ENCODE measurements at regions not wholly inside any gene's neighbourhood (a gene's known extent, or its start where the extent isn't known, plus 50 kb on each side); places are given as distances from the start of the nearest gene placed in this dataset.

- TF ChIP-seq CSRNP3 (CRISPR knock-in tag; IDR thresholded peaks at IDR 0.05) (no peak), ISL1 (CRISPR knock-in tag; IDR thresholded peaks at IDR 0.05) (peak; percentile 32), CSDC2 (CRISPR knock-in tag; IDR thresholded peaks at IDR 0.05) (no peak), ESRRG (CRISPR knock-in tag; IDR thresholded peaks at IDR 0.05) (no peak)
- ATAC-seq: peak; percentile 95
These were observed 298.2 kb downstream of the CDCA7 start for GRCh38 chr2:173652767-173653431.

GRCh38 chr2:173653432-173653805 lies 298.7 kb downstream of the CDCA7 start:
- TF ChIP-seq SNAI2 (CRISPR knock-in tag; IDR thresholded peaks at IDR 0.05) (no peak), CSDC2 (CRISPR knock-in tag; IDR thresholded peaks at IDR 0.05) (no peak), OSR1 (CRISPR knock-in tag; IDR thresholded peaks at IDR 0.05) (no peak), BACH2 (CRISPR knock-in tag; IDR thresholded peaks at IDR 0.05; ENCODE audit: borderline replicate concordance) (no peak)
- no peak for ATAC-seq

- TF ChIP-seq, protein P1, sequence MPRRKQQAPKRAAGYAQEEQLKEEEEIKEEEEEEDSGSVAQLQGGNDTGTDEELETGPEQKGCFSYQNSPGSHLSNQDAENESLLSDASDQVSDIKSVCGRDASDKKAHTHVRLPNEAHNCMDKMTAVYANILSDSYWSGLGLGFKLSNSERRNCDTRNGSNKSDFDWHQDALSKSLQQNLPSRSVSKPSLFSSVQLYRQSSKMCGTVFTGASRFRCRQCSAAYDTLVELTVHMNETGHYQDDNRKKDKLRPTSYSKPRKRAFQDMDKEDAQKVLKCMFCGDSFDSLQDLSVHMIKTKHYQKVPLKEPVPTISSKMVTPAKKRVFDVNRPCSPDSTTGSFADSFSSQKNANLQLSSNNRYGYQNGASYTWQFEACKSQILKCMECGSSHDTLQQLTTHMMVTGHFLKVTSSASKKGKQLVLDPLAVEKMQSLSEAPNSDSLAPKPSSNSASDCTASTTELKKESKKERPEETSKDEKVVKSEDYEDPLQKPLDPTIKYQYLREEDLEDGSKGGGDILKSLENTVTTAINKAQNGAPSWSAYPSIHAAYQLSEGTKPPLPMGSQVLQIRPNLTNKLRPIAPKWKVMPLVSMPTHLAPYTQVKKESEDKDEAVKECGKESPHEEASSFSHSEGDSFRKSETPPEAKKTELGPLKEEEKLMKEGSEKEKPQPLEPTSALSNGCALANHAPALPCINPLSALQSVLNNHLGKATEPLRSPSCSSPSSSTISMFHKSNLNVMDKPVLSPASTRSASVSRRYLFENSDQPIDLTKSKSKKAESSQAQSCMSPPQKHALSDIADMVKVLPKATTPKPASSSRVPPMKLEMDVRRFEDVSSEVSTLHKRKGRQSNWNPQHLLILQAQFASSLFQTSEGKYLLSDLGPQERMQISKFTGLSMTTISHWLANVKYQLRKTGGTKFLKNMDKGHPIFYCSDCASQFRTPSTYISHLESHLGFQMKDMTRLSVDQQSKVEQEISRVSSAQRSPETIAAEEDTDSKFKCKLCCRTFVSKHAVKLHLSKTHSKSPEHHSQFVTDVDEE (CRISPR knock-in tag; IDR thresholded peaks at IDR 0.05): no peak
- TF ChIP-seq ZC3H10 (CRISPR knock-in tag; IDR thresholded peaks at IDR 0.05) (no peak), ZNF70 (CRISPR knock-in tag; IDR thresholded peaks at IDR 0.05) (no peak), GLIS3 (CRISPR knock-in tag; IDR thresholded peaks at IDR 0.05) (no peak)
- ATAC-seq: no peak
These were observed 299.7 kb downstream of the CDCA7 start for GRCh38 chr2:173654161-173654895.

DNA sequence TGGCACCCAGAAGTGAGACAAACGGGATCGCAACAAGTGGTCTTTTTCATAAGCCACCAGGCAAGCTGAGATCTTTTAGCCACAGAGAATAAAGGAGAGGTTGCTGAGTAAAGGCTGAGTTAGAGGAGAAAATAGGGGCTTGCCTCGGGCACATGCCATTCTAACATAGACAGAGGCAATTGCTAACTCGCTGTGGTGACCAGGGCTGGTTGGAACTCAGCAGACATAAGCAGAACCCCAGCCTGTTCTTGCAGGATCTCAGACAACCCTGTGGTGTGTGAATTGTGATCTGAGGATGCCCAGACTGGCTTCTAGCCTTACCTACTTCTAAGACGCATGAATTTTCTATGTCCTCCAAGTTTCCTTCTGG lies 300.2 kb downstream of the CDCA7 start:
- ATAC-seq: no peak
- no peak for TF ChIP-seq ZNF565 (CRISPR knock-in tag; conservative IDR thresholded peaks at IDR 0.05; ENCODE audit: low read depth)
- no peak for TF ChIP-seq SNAI2 (CRISPR knock-in tag; IDR thresholded peaks at IDR 0.05)
- TF ChIP-seq ZNF8 (CRISPR knock-in tag; IDR thresholded peaks at IDR 0.05): no peak
- TF ChIP-seq TOX (CRISPR knock-in tag; IDR thresholded peaks at IDR 0.05; ENCODE audit: borderline replicate concordance): no peak
- TF ChIP-seq ARNTL (CRISPR knock-in tag; IDR thresholded peaks at IDR 0.05; ENCODE audit: borderline replicate concordance, low read depth): no peak
- no peak for TF ChIP-seq ZFP3 (CRISPR knock-in tag; IDR thresholded peaks at IDR 0.05)
- TF ChIP-seq ZFP30 (CRISPR knock-in tag; IDR thresholded peaks at IDR 0.05): no peak
- TF ChIP-seq ISL1 (CRISPR knock-in tag; IDR thresholded peaks at IDR 0.05): no peak
- TF ChIP-seq PPARA (CRISPR knock-in tag; IDR thresholded peaks at IDR 0.05; ENCODE audit: borderline replicate concordance): no peak
- no peak for TF ChIP-seq TCF4 (CRISPR knock-in tag; IDR thresholded peaks at IDR 0.05; ENCODE audit: borderline replicate concordance)
- TF ChIP-seq, protein P1 (CRISPR knock-in tag; IDR thresholded peaks at IDR 0.05): no peak
- no peak for TF ChIP-seq CSDC2 (CRISPR knock-in tag; IDR thresholded peaks at IDR 0.05)
- TF ChIP-seq PATZ1 (CRISPR knock-in tag; IDR thresholded peaks at IDR 0.05; ENCODE audit: borderline replicate concordance): no peak
- TF ChIP-seq ESRRG (CRISPR knock-in tag; IDR thresholded peaks at IDR 0.05): no peak
- no peak for TF ChIP-seq GLIS3 (CRISPR knock-in tag; IDR thresholded peaks at IDR 0.05)
- no peak for TF ChIP-seq ZNF70 (CRISPR knock-in tag; IDR thresholded peaks at IDR 0.05)
- TF ChIP-seq CREB5 (CRISPR knock-in tag; IDR thresholded peaks at IDR 0.05; ENCODE audit: low read depth): no peak

Measured in SK-N-SH treated with all-trans-retinoic acid at 6 μM for 48 hours (cell line).